Neural crest cell (in vitro differentiated cells): ENCODE measurements at regions not wholly inside any gene's neighbourhood (a gene's known extent, or its start where the extent isn't known, plus 50 kb on each side); places are given as distances from the start of the nearest gene placed in this dataset.

Experiments used
- DNase-seq: peaks from one replicate; pipeline ENCODE4 v3.0.0; 2021; ENCODE audit warnings: low read depth, mixed read lengths, low spot score
- H3K27ac Mint-ChIP-seq: one replicate; pipeline ENCODE4 v1.8.0; 2021; ENCODE audit warnings: mild to moderate bottlenecking, mixed read lengths; ENCODE audit not compliant: unreplicated experiment
- H3K27me3 Mint-ChIP-seq: 2 replicates; pipeline ENCODE4 v1.8.0; 2021; ENCODE audit warnings: low read depth, mild to moderate bottlenecking, mixed read lengths
- H3K36me3 Mint-ChIP-seq: 2 replicates; pipeline ENCODE4 v1.8.0; 2021; ENCODE audit warnings: low read depth, mild to moderate bottlenecking, mixed read lengths
- H3K4me1 Mint-ChIP-seq: 2 replicates; pipeline ENCODE4 v1.8.0; 2021; ENCODE audit warnings: mixed read lengths
- H3K4me3 Mint-ChIP-seq: one replicate; pipeline ENCODE4 v1.8.0; 2021; ENCODE audit warnings: mild to moderate bottlenecking, mixed read lengths
- H3K9me3 Mint-ChIP-seq: 2 replicates; pipeline ENCODE4 v1.8.0; 2021; ENCODE audit warnings: mixed read lengths
- TF ChIP-seq, protein P1 (sequence below): fragments of 200-600 bp; sonication (generic); conservative IDR thresholded peaks from 2 replicates; pipeline ENCODE4 v1.5.0; 2021; ENCODE audit warnings: antibody characterized with exemption, mild to moderate bottlenecking

GRCh38 chr2:41527525-41528323 is 520.1 kb upstream of the PKDCC start:
- H3K4me3 Mint-ChIP-seq, result no peak overlapping the region
- TF ChIP-seq, protein P1, sequence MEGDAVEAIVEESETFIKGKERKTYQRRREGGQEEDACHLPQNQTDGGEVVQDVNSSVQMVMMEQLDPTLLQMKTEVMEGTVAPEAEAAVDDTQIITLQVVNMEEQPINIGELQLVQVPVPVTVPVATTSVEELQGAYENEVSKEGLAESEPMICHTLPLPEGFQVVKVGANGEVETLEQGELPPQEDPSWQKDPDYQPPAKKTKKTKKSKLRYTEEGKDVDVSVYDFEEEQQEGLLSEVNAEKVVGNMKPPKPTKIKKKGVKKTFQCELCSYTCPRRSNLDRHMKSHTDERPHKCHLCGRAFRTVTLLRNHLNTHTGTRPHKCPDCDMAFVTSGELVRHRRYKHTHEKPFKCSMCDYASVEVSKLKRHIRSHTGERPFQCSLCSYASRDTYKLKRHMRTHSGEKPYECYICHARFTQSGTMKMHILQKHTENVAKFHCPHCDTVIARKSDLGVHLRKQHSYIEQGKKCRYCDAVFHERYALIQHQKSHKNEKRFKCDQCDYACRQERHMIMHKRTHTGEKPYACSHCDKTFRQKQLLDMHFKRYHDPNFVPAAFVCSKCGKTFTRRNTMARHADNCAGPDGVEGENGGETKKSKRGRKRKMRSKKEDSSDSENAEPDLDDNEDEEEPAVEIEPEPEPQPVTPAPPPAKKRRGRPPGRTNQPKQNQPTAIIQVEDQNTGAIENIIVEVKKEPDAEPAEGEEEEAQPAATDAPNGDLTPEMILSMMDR, result no peak

DNA sequence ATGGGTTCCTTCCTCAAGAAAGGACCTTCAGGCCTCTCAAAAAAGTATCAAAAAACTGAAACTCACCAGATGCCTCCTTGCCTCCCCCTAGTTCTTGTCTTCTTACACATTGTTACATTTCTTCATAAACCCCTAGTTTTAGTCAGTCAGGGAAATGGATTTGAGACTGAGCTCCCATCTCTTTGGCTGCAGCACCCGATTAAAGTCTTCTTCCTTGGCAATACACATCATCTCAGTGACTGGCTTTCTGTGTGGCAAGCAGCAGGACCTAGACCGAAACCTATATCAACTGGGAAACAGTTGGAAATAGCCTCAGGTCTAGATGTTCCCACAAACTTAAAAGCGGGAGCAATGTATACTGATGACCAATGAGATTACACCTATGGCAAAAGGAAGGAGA is 512.2 kb upstream of the PKDCC start:
- H3K4me3 Mint-ChIP-seq, result no peak overlapping the region
- TF ChIP-seq, protein P1, result no peak
- H3K27ac Mint-ChIP-seq, result no peak overlapping the region
- peaks cover 8% of the 10 kb centered on the region for H3K9me3 Mint-ChIP-seq
- no peaks in the 10 kb centered on the region for H3K27me3 Mint-ChIP-seq
- no peak for DNase-seq
- peaks cover 4% of the 10 kb centered on the region for H3K36me3 Mint-ChIP-seq
- no peaks in the 10 kb centered on the region for H3K4me1 Mint-ChIP-seq

More at GRCh38 chr2:41527525-41528323, 520.1 kb upstream of the PKDCC start:
- Mint-ChIP-seq H3K27me3 (no peaks in the 10 kb centered on the region), H3K27ac (no peak overlapping the region), H3K36me3 (no peaks in the 10 kb centered on the region), H3K4me1 (no peaks in the 10 kb centered on the region), H3K9me3 (no peaks in the 10 kb centered on the region)
- DNase-seq, result no peak

DNA sequence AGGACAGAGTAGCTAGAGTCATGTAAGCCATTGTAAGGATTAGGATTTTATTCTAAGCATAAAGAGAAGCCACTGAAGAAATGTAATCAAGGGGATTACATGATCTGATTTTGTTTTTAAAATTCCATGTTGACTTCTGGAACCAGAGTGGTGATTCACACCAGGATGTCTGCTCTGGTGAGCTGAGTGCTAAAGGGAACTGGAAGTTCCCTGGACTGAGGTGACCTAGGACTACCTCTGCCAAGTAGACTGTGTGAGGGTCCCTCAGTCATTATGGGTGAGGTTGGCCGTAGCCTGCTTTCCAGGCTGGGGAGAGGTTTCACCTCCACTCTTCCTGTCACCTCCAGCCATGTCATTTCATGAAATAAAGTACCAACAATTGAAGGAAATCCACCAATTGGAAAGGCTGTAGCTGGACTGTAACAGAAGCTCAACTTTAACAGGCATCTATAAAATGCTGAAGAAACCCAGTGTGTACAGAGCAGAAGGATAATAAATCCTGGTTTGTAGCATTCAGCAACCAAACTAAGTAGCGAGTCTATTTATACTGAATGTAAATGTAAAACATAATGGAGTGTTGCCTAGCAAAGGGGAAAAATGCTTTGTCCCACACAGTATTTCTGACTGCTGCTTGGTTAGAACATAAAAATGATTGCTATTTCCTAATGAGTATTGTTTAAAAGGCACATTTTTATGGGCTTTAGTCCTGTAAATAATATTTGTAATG is 507.4 kb upstream of the PKDCC start:
- H3K27me3 Mint-ChIP-seq, result no peaks in the 10 kb centered on the region

GRCh38 chr2:41543726-41544125 is 504.1 kb upstream of the PKDCC start:
- no peak overlapping the region for H3K4me3 Mint-ChIP-seq
- H3K36me3 Mint-ChIP-seq, result no peaks in the 10 kb centered on the region
- no peak overlapping the region for H3K27ac Mint-ChIP-seq

More for the DNA sequence above, 507.4 kb upstream of the PKDCC start:
- Mint-ChIP-seq H3K4me1 (no peaks in the 10 kb centered on the region), H3K36me3 (peaks cover 2% of the 10 kb centered on the region), H3K9me3 (peaks cover 8% of the 10 kb centered on the region), H3K27ac (no peak overlapping the region), H3K4me3 (no peak overlapping the region)
- TF ChIP-seq, protein P1, result no peak
- DNase-seq, result no peak

GRCh38 chr2:41544709-41545108 is 503.1 kb upstream of the PKDCC start:
- no peaks in the 10 kb centered on the region for H3K36me3 Mint-ChIP-seq
- H3K4me3 Mint-ChIP-seq, result no peak overlapping the region
- H3K27ac Mint-ChIP-seq, result no peak overlapping the region
- no peak for DNase-seq
- no peaks in the 10 kb centered on the region for H3K27me3 Mint-ChIP-seq
- TF ChIP-seq, protein P1, result no peak
- H3K9me3 Mint-ChIP-seq, result peaks cover 3% of the 10 kb centered on the region
- H3K4me1 Mint-ChIP-seq, result no peaks in the 10 kb centered on the region

More at GRCh38 chr2:41543726-41544125, 504.1 kb upstream of the PKDCC start:
- H3K27me3 Mint-ChIP-seq, result no peaks in the 10 kb centered on the region
- H3K4me1 Mint-ChIP-seq, result no peaks in the 10 kb centered on the region
- H3K9me3 Mint-ChIP-seq, result peaks cover 3% of the 10 kb centered on the region
- DNase-seq, result no peak
- TF ChIP-seq, protein P1, result no peak
